AG09319 (cell line): ENCODE measurements at regions not wholly inside any gene's neighbourhood (a gene's known extent, or its start where the extent isn't known, plus 50 kb on each side); places are given as distances from the start of the nearest gene placed in this dataset.

Experiments
- DNase-seq: peaks from one replicate; pipeline ENCODE4 v3.0.0-alpha.2; 2010; ENCODE audit warnings: low read depth; ENCODE audit errors: extremely low read depth
- CTCF ChIP-seq: IDR thresholded peaks from 2 replicates; pipeline ENCODE4 v1.5.1; 2011; ENCODE audit warnings: low read depth, mild to moderate bottlenecking, inconsistent platforms, low read length, moderate library complexity

GRCh38 chr16:62516001-62516400, 479.8 kb upstream of the CDH8 start:
- TF ChIP-seq CTCF = no peak

GRCh38 chr16:62503073-62503472, 466.8 kb upstream of the CDH8 start:
- no peak for DNase-seq
- TF ChIP-seq CTCF = no peak

More at GRCh38 chr16:62516001-62516400, 479.8 kb upstream of the CDH8 start:
- DNase-seq = no peak

- no peak for TF ChIP-seq CTCF
- DNase-seq = no peak
These were observed 442.7 kb upstream of the CDH8 start for GRCh38 chr16:62478903-62479458.

GRCh38 chr16:62477796-62478195, 441.6 kb upstream of the CDH8 start:
- no peak for DNase-seq
- no peak for TF ChIP-seq CTCF

GRCh38 chr16:62475573-62475972, 439.3 kb upstream of the CDH8 start:
- no peak for TF ChIP-seq CTCF
- DNase-seq = no peak

- DNase-seq = no peak
- no peak for TF ChIP-seq CTCF
These were observed 426.7 kb upstream of the CDH8 start for GRCh38 chr16:62462971-62463370.

GRCh38 chr16:62450291-62450690, 414.1 kb upstream of the CDH8 start:
- no peak for TF ChIP-seq CTCF
- no peak for DNase-seq
